MM.1S (cell line): ENCODE measurements at regions not wholly inside any gene's neighbourhood (a gene's known extent, or its start where the extent isn't known, plus 50 kb on each side); places are given as distances from the start of the nearest gene placed in this dataset.

ENCODE experiments used
- DNase-seq: peaks from one replicate; pipeline ENCODE4 v3.0.0-alpha.2; 2015
- H2AFZ ChIP-seq: fragments of 300-600 bp; sonication (generic); 2 replicates; pipeline ENCODE4 v1.6.0; 2016; ENCODE audit warnings: antibody characterized with exemption, low read length
- H3F3A ChIP-seq: fragments of 300-600 bp; sonication (generic); 2 replicates; pipeline ENCODE4 v1.6.1; 2016; ENCODE audit warnings: mild to moderate bottlenecking, antibody characterized with exemption, low read length, moderate library complexity, mixed read lengths; ENCODE audit not compliant: insufficient read depth
- H3K27ac ChIP-seq: fragments of 300-600 bp; sonication (generic); 2 replicates; pipeline ENCODE4 v1.5.1; 2016; ENCODE audit warnings: mild to moderate bottlenecking, low read length
- H3K27me3 ChIP-seq: fragments of 300-600 bp; sonication (generic); replicated peaks from 2 replicates; pipeline ENCODE4 v1.6.0; 2016; ENCODE audit warnings: low read length; ENCODE audit not compliant: insufficient read depth
- H3K36me3 ChIP-seq: fragments of 300-600 bp; sonication (generic); replicated peaks from 2 replicates; pipeline ENCODE4 v1.6.1; 2016; ENCODE audit warnings: mild to moderate bottlenecking, low read length, mixed read lengths; ENCODE audit not compliant: insufficient read depth
- H3K4me1 ChIP-seq: fragments of 300-600 bp; sonication (generic); 2 replicates; pipeline ENCODE4 v1.6.1; 2016; ENCODE audit warnings: low read length, mixed read lengths
- H3K4me2 ChIP-seq: fragments of 300-600 bp; sonication (generic); 2 replicates; pipeline ENCODE4 v1.6.0; 2016; ENCODE audit warnings: low read depth, low read length
- H3K4me3 ChIP-seq: fragments of 300-600 bp; sonication (generic); 2 replicates; pipeline ENCODE4 v1.5.1; 2016; ENCODE audit warnings: low read length, mixed read lengths
- H3K79me2 ChIP-seq: fragments of 300-600 bp; sonication (generic); 2 replicates; pipeline ENCODE4 v1.6.1; 2016; ENCODE audit warnings: mixed run types, low read length, mixed read lengths
- H3K9ac ChIP-seq: fragments of 300-600 bp; sonication (generic); 2 replicates; pipeline ENCODE4 v1.6.1; 2016; ENCODE audit warnings: low read length, mixed read lengths
- H3K9me2 ChIP-seq: fragments of 300-600 bp; sonication (generic); replicated peaks from 2 replicates; pipeline ENCODE4 v1.6.1; 2016; ENCODE audit warnings: mild to moderate bottlenecking, low read length, mixed read lengths; ENCODE audit not compliant: insufficient read depth
- H3K9me3 ChIP-seq: fragments of 300-600 bp; sonication (generic); replicated peaks from 2 replicates; pipeline ENCODE4 v1.6.1; 2016; ENCODE audit warnings: mild to moderate bottlenecking, low read length, mixed read lengths; ENCODE audit not compliant: insufficient read depth
- H4K20me1 ChIP-seq: fragments of 300-600 bp; sonication (generic); 2 replicates; pipeline ENCODE4 v1.6.1; 2016; ENCODE audit warnings: mild to moderate bottlenecking, low read length, moderate library complexity, mixed read lengths; ENCODE audit not compliant: insufficient read depth
- CTCF ChIP-seq: fragments of 300-600 bp; sonication (generic); IDR thresholded peaks from 2 replicates; pipeline ENCODE4 v1.5.1; 2016; ENCODE audit warnings: antibody characterized with exemption, low read length, mixed read lengths
- EZH2 ChIP-seq: fragments of 300-600 bp; sonication (generic); optimal IDR thresholded peaks from 2 replicates; pipeline ENCODE3; 2017; ENCODE audit warnings: low read depth, mild to moderate bottlenecking, antibody characterized with exemption, low read length, mixed read lengths
- EZH2phosphoT487 ChIP-seq: fragments of 300-600 bp; sonication (generic); IDR thresholded peaks from 2 replicates; pipeline ENCODE4 v1.6.1; 2018; ENCODE audit warnings: antibody characterized with exemption, low read length

DNA sequence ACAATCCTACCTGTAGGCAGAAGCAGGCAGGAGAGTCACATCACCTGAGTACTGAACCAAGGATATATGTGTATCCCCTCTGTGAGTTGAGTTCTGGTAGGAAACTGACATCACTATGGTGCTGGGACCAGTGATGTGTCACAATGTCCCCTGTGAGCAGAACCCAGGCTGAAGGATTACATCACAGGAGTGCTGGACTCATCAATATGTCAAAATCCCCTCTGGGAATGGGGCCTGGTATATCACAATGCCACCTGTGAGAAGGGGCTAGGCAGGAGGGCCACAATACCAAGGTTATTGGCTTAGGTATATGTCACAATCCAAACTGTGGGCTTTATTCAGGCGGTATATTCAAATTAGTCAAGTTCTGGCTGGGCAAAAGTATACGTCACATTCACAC is 2098.3 kb downstream of the TP53TG3F start:
- no peaks in the 10 kb centered on the region for H3K27me3 ChIP-seq
- 0 out of 2 replicates have a peak, but pooled peaks cover 10% of the 10 kb centered on the region for H3K4me1 ChIP-seq
- no peak overlapping the region for H3K4me2 ChIP-seq
- no peaks in the 10 kb centered on the region for H3K36me3 ChIP-seq
- no peak overlapping the region for H3K27ac ChIP-seq
- TF ChIP-seq CTCF, result no peak
- no peak for TF ChIP-seq EZH2phosphoT487
- TF ChIP-seq EZH2, result no peak
- no peaks in the 10 kb centered on the region for H3K9me3 ChIP-seq
- H2AFZ ChIP-seq, result no peak overlapping the region
- H3F3A ChIP-seq, result no peaks in the 10 kb centered on the region
- no peaks in the 10 kb centered on the region for H4K20me1 ChIP-seq
- no peaks in the 10 kb centered on the region for H3K79me2 ChIP-seq
- no peaks in the 10 kb centered on the region for H3K9me2 ChIP-seq
- no peak overlapping the region for H3K4me3 ChIP-seq
- no peak for DNase-seq
- H3K9ac ChIP-seq, result no peak overlapping the region

DNA sequence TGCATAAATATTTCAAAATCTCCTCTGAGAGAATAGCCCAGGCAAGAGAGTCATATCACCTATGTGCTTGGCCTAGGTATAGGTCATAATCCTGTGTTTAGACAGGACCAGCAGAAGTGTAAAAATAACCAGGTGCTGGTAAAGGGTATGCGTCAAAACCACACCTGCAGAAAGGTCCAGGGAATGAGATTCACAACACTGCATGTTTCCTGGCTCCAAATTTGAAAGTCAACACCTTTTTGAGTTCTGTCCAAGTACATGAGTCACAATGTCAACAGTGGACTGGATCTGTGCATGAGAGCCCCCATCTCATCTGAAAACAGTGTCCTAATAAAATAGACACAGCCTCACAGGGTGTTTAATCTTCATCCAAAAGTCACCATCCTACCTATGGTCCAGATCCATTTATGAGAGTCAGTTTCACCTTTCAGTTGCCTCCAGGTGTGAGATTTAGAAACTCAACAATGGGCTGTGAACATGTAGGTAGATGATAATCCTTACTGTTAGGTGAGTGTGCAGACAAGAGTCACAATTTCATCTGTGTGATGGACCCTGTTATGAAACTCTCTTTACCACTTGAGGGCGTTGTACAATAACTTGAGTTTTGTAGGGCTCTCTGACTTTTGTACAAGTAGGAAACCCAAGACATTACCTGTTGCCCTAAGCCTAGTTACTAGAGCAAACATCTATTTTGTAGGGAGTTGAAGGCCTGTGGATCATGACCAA is 2100.7 kb downstream of the TP53TG3F start:
- Histone ChIP-seq H3K36me3 (no peaks in the 10 kb centered on the region), H3K9me3 (no peaks in the 10 kb centered on the region), H3K9ac (no peak overlapping the region), H3K9me2 (no peaks in the 10 kb centered on the region), H3K27ac (no peak overlapping the region), H3F3A (no peaks in the 10 kb centered on the region), H2AFZ (no peak overlapping the region), H3K27me3 (no peaks in the 10 kb centered on the region), H4K20me1 (no peaks in the 10 kb centered on the region), H3K4me3 (no peak overlapping the region), H3K79me2 (no peaks in the 10 kb centered on the region), H3K4me1 (0 out of 2 replicates have a peak, but pooled peaks cover 10% of the 10 kb centered on the region), H3K4me2 (no peak overlapping the region)
- peak; percentile 14; the same call in 1 of the 2 replicates for TF ChIP-seq CTCF
- no peak for TF ChIP-seq EZH2phosphoT487
- no peak for TF ChIP-seq EZH2
- peak; percentile 18 for DNase-seq

DNA sequence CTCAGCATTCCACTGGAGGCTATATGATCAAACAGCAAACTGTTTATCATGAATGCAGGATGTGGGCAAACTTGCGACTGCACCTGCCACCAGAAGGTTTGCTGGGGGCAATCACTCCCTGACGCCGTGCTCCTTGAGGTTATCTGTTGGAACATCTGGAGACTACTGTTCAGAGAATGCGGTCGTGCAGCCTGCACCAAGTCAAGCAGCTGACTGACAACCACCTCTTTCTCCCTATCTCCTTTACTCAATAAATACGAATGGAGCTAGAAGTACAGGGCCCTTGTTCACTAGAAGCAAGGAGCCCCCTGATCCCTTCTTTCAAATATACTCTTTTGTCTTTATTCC is 2101.2 kb downstream of the TP53TG3F start:
- no peak overlapping the region for H3K9ac ChIP-seq
- no peak overlapping the region for H3K27ac ChIP-seq
- H3F3A ChIP-seq, result no peaks in the 10 kb centered on the region
- no peaks in the 10 kb centered on the region for H4K20me1 ChIP-seq
- DNase-seq, result no peak
- no peak overlapping the region for H2AFZ ChIP-seq
- no peak overlapping the region for H3K4me2 ChIP-seq
- TF ChIP-seq CTCF, result no peak
- no peak for TF ChIP-seq EZH2phosphoT487
- no peak for TF ChIP-seq EZH2
- H3K27me3 ChIP-seq, result no peaks in the 10 kb centered on the region
- H3K9me3 ChIP-seq, result no peaks in the 10 kb centered on the region
- H3K36me3 ChIP-seq, result no peaks in the 10 kb centered on the region
- H3K9me2 ChIP-seq, result no peaks in the 10 kb centered on the region
- H3K4me3 ChIP-seq, result no peak overlapping the region
- H3K4me1 ChIP-seq, result 0 out of 2 replicates have a peak, but pooled peaks cover 10% of the 10 kb centered on the region
- no peaks in the 10 kb centered on the region for H3K79me2 ChIP-seq
